K562 (cell line): ENCODE measurements at regions not wholly inside any gene's neighbourhood (a gene's known extent, or its start where the extent isn't known, plus 50 kb on each side); places are given as distances from the start of the nearest gene placed in this dataset.

ENCODE experiments used
- ATAC-seq: fragments of 200-7000 bp; cut with Tn5 transposase; 3 replicates; pipeline ENCODE4 v1.9.1; 2020; ENCODE audit warnings: moderate library complexity
- BruUV-seq: library from RNA; stranded (reverse); fragments of 400-500 nt; replicated peaks from 2 replicates; lab custom pipeline; 2021; lab: Mats Ljungman, UMichigan
- CTCF ChIA-PET: fragments of 300-600 bp; formaldehyde crosslinking; extraction: SDS; loops from one replicate; lab custom pipeline; 2021; ENCODE audit warnings: low intra/inter-chr PET ratio; lab: Yijun Ruan, JAX
- POLR2A ChIA-PET: fragments of 300-600, 350-650 bp; sonication (Branson Sonifier 250); formaldehyde crosslinking; extraction: SDS; loops from one replicate; lab custom pipeline; 2021; ENCODE audit warnings: antibody characterized with exemption, inconsistent platforms; lab: Yijun Ruan, JAX
- DNase-seq, 4 experiments: peaks; one replicate each; pipeline versions ENCODE4 v3.0.0 to v3.0.0-alpha.2; 2011 to 2018; ENCODE audit warnings: low spot score in 3 of 4, mixed read lengths in 3 of 4; ENCODE audit errors: extremely low read depth in 1 of 4
- FAIRE-seq: peaks from 2 replicates; lab custom pipeline; 2011; peaks lifted over from hg19 to GRCh38; lab: Jason Lieb, UNC
- H2AFZ ChIP-seq: 2 replicates; pipeline ENCODE4 v1.6.0; 2011; ENCODE audit warnings: low read depth, low read length, control low read depth, inconsistent platforms
- H3K27ac ChIP-seq: fragments of 200-600 bp; 3 replicates; pipeline ENCODE4 v1.8.0; 2011; ENCODE audit warnings: low read depth, mild to moderate bottlenecking, control low read depth, inconsistent platforms, low read length, moderate library complexity, mixed read lengths; ENCODE audit errors: extremely low read depth
- H3K27me3 ChIP-seq, 2 experiments: fragments of 300-600 bp in 1 of 2; 2 replicates in 1 of 2; 3 replicates in 1 of 2; pipeline versions ENCODE4 v1.6.0 to v1.8.0; 2011; ENCODE audit warnings: inconsistent platforms in 2 of 2, low read length in 2 of 2, mild to moderate bottlenecking in 1 of 2, mixed read lengths in 1 of 2, moderate library complexity in 1 of 2; ENCODE audit not compliant: control insufficient read depth in 2 of 2, insufficient read depth in 2 of 2
- H3K36me3 ChIP-seq: fragments of 300-600 bp; 3 replicates; pipeline ENCODE4 v1.8.0; 2011; ENCODE audit warnings: mild to moderate bottlenecking, low read length, inconsistent platforms; ENCODE audit not compliant: control insufficient read depth, insufficient read depth
- H3K4me1 ChIP-seq, 2 experiments: fragments of 200-600 bp in 1 of 2; replicated peaks in 1 of 2; 2 replicates in 1 of 2; 3 replicates in 1 of 2; pipeline versions ENCODE4 v1.5.1 to v1.8.0; 2011; ENCODE audit warnings: inconsistent platforms in 2 of 2, low read length in 2 of 2, mild to moderate bottlenecking in 1 of 2, mixed read lengths in 1 of 2, moderate library complexity in 1 of 2; ENCODE audit not compliant: control insufficient read depth in 2 of 2, insufficient read depth in 2 of 2
- H3K4me2 ChIP-seq: 2 replicates; pipeline ENCODE4 v1.6.1; 2011; ENCODE audit warnings: low read length, control low read depth, inconsistent platforms, mixed read lengths; ENCODE audit not compliant: insufficient read depth
- H3K4me3 ChIP-seq: fragments of 200-600 bp; sonication (generic), shearing (Covaris generic); 2 replicates; pipeline ENCODE4 v1.5.1; 2016; ENCODE audit warnings: control low read depth, inconsistent platforms
- H3K79me2 ChIP-seq: fragments of 200-600 bp; 3 replicates; pipeline ENCODE4 v1.8.0; 2011; ENCODE audit warnings: low read length, inconsistent platforms; ENCODE audit not compliant: control insufficient read depth, insufficient read depth
- H3K9ac ChIP-seq, 2 experiments: 2 replicates each; pipeline versions ENCODE4 v1.6.0 to v1.6.1; 2011; ENCODE audit warnings: low read depth in 2 of 2, low read length in 2 of 2, control low read depth in 1 of 2, inconsistent platforms in 1 of 2, mild to moderate bottlenecking in 1 of 2, mixed read lengths in 1 of 2; ENCODE audit not compliant: insufficient read depth in 1 of 2
- H3K9me1 ChIP-seq: one replicate; pipeline ENCODE4 v1.6.0; 2011; ENCODE audit warnings: inconsistent platforms, mild to moderate bottlenecking, low read length, moderate library complexity; ENCODE audit not compliant: control insufficient read depth, insufficient read depth
- H3K9me3 ChIP-seq: replicated peaks from 2 replicates; pipeline ENCODE4 v1.5.1; 2011; ENCODE audit warnings: low read depth, low read length, inconsistent platforms; ENCODE audit not compliant: control insufficient read depth, insufficient read depth
- H4K20me1 ChIP-seq: replicated peaks from 2 replicates; pipeline ENCODE4 v1.6.1; 2011; ENCODE audit warnings: low read length, inconsistent platforms, mixed read lengths; ENCODE audit not compliant: control insufficient read depth, insufficient read depth
- ARHGAP35 ChIP-seq: fragments of 450-650 bp; IDR thresholded peaks from 2 replicates; pipeline ENCODE4 v1.6.1; 2018; ENCODE audit not compliant: partially characterized antibody
- HDAC2 ChIP-seq: fragments of 450-650 bp; IDR thresholded peaks from 2 replicates; pipeline ENCODE4 v1.6.1; 2016; ENCODE audit warnings: mild to moderate bottlenecking
- HMG20B ChIP-seq: fragments of 250-450 bp; sonication (Bioruptor Pico); IDR thresholded peaks from 2 replicates; pipeline ENCODE4 v1.5.0; 2021; ENCODE audit warnings: mild to moderate bottlenecking
- KAT8 ChIP-seq: fragments of 450-650 bp; IDR thresholded peaks from 2 replicates; pipeline ENCODE4 v1.6.1; 2016; ENCODE audit warnings: low read depth, mild to moderate bottlenecking
- POU5F1 ChIP-seq: fragments of 150-350 bp; IDR thresholded peaks from 2 replicates; pipeline ENCODE4 v1.6.1; 2014; ENCODE audit warnings: borderline replicate concordance, low read length, low read depth, mild to moderate bottlenecking; ENCODE audit not compliant: partially characterized antibody
- ZNF24 ChIP-seq: fragments of 450-650 bp; IDR thresholded peaks from 2 replicates; pipeline ENCODE4 v1.6.1; 2016
- WGBS: fragments of 100-300 bp; shearing (Covaris generic); methylation state at CpG from one replicate; pipeline ENCODE4 v1.1.6; 2016; ENCODE audit warnings: low coverage, mixed read lengths; ENCODE audit not compliant: insufficient coverage; ENCODE audit errors: missing lambda C conversion rate; 5-methylcytosine and 5-hydroxymethylcytosine counted together
- in situ Hi-C: fragments of 300-500 bp; cut with MboI; formaldehyde crosslinking; loops from 4 replicates; pipeline ENCODE4 v1.15.0; 2018; ENCODE audit warnings: inconsistent platforms, mixed read lengths
- intact Hi-C: fragments of 100-400 bp; cut with micrococcal nuclease; formaldehyde crosslinking; loops from 2 replicates; pipeline ENCODE4 v1.14.2; 2022
- TF ChIP-seq, protein P1 (sequence below): sonication (generic); formaldehyde crosslinking; IDR thresholded peaks from 2 replicates; pipeline ENCODE4 v1.8.0; 2022; ENCODE audit warnings: missing genetic modification reagents, mild to moderate bottlenecking, borderline replicate concordance

DNA sequence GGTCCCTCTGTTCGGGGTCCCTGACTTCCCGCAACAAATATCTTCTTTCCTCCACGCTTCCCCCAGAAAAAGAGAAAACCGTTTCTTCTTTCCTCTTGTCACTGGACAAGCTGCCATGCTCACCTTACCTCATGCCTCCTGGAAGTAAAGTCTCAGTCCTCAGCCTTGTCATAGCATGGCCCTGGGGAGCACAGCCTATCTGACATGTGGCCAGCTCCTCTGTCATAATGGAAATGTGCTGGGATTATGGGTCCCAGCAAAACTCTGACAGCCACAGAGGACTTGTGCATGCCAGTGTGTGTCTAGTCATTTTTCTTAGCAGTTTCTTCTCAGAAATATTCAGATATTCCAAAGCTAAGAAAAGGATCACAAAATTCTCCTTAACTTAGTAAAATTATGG lies 122.4 kb downstream of the AASDH start:
- BruUV-seq = no TSS peak
- FAIRE-seq (no peak), ATAC-seq (no peak), DNase-seq (no peak)
- no peaks in the 10 kb centered on the region for H3K9me1 ChIP-seq
- CTCF ChIA-PET = no interaction called here
- TF ChIP-seq, protein P1, sequence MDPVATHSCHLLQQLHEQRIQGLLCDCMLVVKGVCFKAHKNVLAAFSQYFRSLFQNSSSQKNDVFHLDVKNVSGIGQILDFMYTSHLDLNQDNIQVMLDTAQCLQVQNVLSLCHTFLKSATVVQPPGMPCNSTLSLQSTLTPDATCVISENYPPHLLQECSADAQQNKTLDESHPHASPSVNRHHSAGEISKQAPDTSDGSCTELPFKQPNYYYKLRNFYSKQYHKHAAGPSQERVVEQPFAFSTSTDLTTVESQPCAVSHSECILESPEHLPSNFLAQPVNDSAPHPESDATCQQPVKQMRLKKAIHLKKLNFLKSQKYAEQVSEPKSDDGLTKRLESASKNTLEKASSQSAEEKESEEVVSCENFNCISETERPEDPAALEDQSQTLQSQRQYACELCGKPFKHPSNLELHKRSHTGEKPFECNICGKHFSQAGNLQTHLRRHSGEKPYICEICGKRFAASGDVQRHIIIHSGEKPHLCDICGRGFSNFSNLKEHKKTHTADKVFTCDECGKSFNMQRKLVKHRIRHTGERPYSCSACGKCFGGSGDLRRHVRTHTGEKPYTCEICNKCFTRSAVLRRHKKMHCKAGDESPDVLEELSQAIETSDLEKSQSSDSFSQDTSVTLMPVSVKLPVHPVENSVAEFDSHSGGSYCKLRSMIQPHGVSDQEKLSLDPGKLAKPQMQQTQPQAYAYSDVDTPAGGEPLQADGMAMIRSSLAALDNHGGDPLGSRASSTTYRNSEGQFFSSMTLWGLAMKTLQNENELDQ (CRISPR knock-in tag) = no peak
- TF ChIP-seq HMG20B (CRISPR knock-in tag) (no peak), ARHGAP35 (no peak), HDAC2 (no peak), KAT8 (no peak), ZNF24 (no peak), POU5F1 (no peak)
- POLR2A ChIA-PET = no interaction called here
- H3K4me2 ChIP-seq = no peak overlapping the region
- no peak overlapping the region for H3K4me3 ChIP-seq
- no peaks in the 10 kb centered on the region for H3K9me3 ChIP-seq
- peaks cover 0 to 9% of the 10 kb centered on the region in 2 experiments; a peak in 1 of 5 replicates for H3K27me3 ChIP-seq
- H3K27ac ChIP-seq = no peak overlapping the region
- intact Hi-C loops = no loop called here
- in situ Hi-C loops = no loop called here
- no peak overlapping the region for H2AFZ ChIP-seq
- no peaks in the 10 kb centered on the region for H3K79me2 ChIP-seq
- H4K20me1 ChIP-seq = no peaks in the 10 kb centered on the region
- H3K9ac ChIP-seq = no peak overlapping the region
- H3K4me1 ChIP-seq = no peaks in the 10 kb centered on the region
- no peaks in the 10 kb centered on the region for H3K36me3 ChIP-seq
- WGBS = 0% methylated on average over 4 of the region's 4 CpGs
